Esophagus squamous epithelium (tissue), 4 donors: ENCODE measurements at regions not wholly inside any gene's neighbourhood (a gene's known extent, or its start where the extent isn't known, plus 50 kb on each side); places are given as distances from the start of the nearest gene placed in this dataset.

Experiments
- POLR2A ChIP-seq, 4 donors: fragments of 450-650 bp; IDR thresholded peaks; one replicate each; pipeline ENCODE4 v1.6.1; 2017; ENCODE audit warnings: antibody characterized with exemption in 4 of 4, mild to moderate bottlenecking in 4 of 4, moderate library complexity in 3 of 4
- TF ChIP-seq, protein P1 (sequence below), 6 experiments: fragments of 450-650 bp in 4 of 6; fragments of 200-600 bp in 2 of 6; sonication (generic) in 2 of 6; IDR thresholded peaks; one replicate each; pipeline ENCODE4 v1.5.1; 2016 to 2019; ENCODE audit warnings: antibody characterized with exemption in 6 of 6, mild to moderate bottlenecking in 4 of 6, moderate library complexity in 4 of 6

DNA sequence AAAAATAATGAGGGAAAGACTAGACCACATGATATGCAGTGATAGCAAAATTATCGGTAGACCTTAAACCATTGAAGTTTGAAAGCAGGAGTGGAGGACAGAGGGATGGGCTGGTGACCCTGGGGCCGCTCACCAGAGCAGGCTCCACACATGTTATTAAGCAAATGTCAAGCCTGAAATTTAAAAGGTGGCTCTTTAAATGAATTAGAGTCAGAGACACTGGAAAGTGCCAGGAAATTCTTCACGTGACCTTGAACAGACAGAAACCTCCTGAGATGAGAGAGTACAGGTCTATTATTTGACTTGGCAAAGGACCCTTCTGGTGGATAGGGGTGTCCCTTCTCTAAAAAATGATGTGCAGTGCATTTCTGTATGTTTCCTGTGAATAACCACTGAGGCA is 111.0 kb upstream of the CPEB4 start:
- TF ChIP-seq, protein P1, sequence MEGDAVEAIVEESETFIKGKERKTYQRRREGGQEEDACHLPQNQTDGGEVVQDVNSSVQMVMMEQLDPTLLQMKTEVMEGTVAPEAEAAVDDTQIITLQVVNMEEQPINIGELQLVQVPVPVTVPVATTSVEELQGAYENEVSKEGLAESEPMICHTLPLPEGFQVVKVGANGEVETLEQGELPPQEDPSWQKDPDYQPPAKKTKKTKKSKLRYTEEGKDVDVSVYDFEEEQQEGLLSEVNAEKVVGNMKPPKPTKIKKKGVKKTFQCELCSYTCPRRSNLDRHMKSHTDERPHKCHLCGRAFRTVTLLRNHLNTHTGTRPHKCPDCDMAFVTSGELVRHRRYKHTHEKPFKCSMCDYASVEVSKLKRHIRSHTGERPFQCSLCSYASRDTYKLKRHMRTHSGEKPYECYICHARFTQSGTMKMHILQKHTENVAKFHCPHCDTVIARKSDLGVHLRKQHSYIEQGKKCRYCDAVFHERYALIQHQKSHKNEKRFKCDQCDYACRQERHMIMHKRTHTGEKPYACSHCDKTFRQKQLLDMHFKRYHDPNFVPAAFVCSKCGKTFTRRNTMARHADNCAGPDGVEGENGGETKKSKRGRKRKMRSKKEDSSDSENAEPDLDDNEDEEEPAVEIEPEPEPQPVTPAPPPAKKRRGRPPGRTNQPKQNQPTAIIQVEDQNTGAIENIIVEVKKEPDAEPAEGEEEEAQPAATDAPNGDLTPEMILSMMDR (IDR thresholded peaks at IDR 0.05): no peak
- TF ChIP-seq POLR2A (IDR thresholded peaks at IDR 0.05): no peak
